ENCODE measurements at regions not wholly inside any gene's neighbourhood (a gene's known extent, or its start where the extent isn't known, plus 50 kb on each side); places are given as distances from the start of the nearest gene placed in this dataset.

GRCh38 chr7:53596230-53596629 is 560.8 kb downstream of the POM121L12 start:
- 14 to 22% methylated on average over 1 of the region's 1 CpG for WGBS, 2 experiments (ENCODE audit: low coverage in 1 of 2, low lambda C conversion rate in 2 of 2, missing lambda C conversion rate in 2 of 2)
- H3K4me3 ChIP-seq = no peak overlapping the region
- no peaks in the 10 kb centered on the region for H3K9me3 ChIP-seq (ENCODE audit: low read depth)
- H3K9ac ChIP-seq = no peak overlapping the region
- H3K79me2 ChIP-seq (ENCODE audit: insufficient read depth) = no peaks in the 10 kb centered on the region
- H3K27ac ChIP-seq = no peak overlapping the region
- no peaks in the 10 kb centered on the region for H3K9me2 ChIP-seq (ENCODE audit: insufficient read depth)
- H3K4me2 ChIP-seq (ENCODE audit: unreplicated experiment) = no peak overlapping the region
- H3K4me1 ChIP-seq (ENCODE audit: insufficient read depth) = no peaks in the 10 kb centered on the region
- no peak for DNase-seq
- H3F3A ChIP-seq (ENCODE audit: insufficient read depth) = no peaks in the 10 kb centered on the region
- no peaks in the 10 kb centered on the region for H3K27me3 ChIP-seq (replicated peaks; ENCODE audit: insufficient read depth)
- H3K36me3 ChIP-seq (ENCODE audit: low read depth) = no peaks in the 10 kb centered on the region
- no peak overlapping the region for H2AFZ ChIP-seq
- H4K20me1 ChIP-seq (ENCODE audit: insufficient read depth) = no peaks in the 10 kb centered on the region
- in situ Hi-C loops (cut with MboI) = no loop called here
- TF ChIP-seq EZH2phosphoT487 (IDR thresholded peaks at IDR 0.05; ENCODE audit: insufficient read depth, low read depth) = no peak

GRCh38 chr7:53600296-53600695 is 564.9 kb downstream of the POM121L12 start:
- no peaks in the 10 kb centered on the region for H3K9me2 ChIP-seq (ENCODE audit: insufficient read depth)
- no peak overlapping the region for H3K9ac ChIP-seq
- no peak overlapping the region for H2AFZ ChIP-seq
- H3K9me3 ChIP-seq (ENCODE audit: low read depth) = no peaks in the 10 kb centered on the region
- TF ChIP-seq EZH2 (IDR thresholded peaks at IDR 0.05; ENCODE audit: insufficient read depth, poor library complexity, severe bottlenecking) (no peak), EZH2phosphoT487 (IDR thresholded peaks at IDR 0.05; ENCODE audit: insufficient read depth, low read depth) (no peak)
- no peaks in the 10 kb centered on the region for H3K36me3 ChIP-seq (ENCODE audit: low read depth)
- no peaks in the 10 kb centered on the region for H3F3A ChIP-seq (ENCODE audit: insufficient read depth)
- WGBS, 2 experiments (ENCODE audit: low coverage in 1 of 2, low lambda C conversion rate in 2 of 2, missing lambda C conversion rate in 2 of 2) = 12 to 15% methylated on average over 4 of the region's 4 CpGs
- DNase-seq = no peak
- H3K27me3 ChIP-seq (replicated peaks; ENCODE audit: insufficient read depth) = no peaks in the 10 kb centered on the region
- H4K20me1 ChIP-seq (ENCODE audit: insufficient read depth) = no peaks in the 10 kb centered on the region
- in situ Hi-C loops (cut with MboI) = no loop called here
- H3K4me1 ChIP-seq (ENCODE audit: insufficient read depth) = no peaks in the 10 kb centered on the region
- no peaks in the 10 kb centered on the region for H3K79me2 ChIP-seq (ENCODE audit: insufficient read depth)
- H3K27ac ChIP-seq = no peak overlapping the region
- no peak overlapping the region for H3K4me3 ChIP-seq
- H3K4me2 ChIP-seq (ENCODE audit: unreplicated experiment) = no peak overlapping the region

DNA sequence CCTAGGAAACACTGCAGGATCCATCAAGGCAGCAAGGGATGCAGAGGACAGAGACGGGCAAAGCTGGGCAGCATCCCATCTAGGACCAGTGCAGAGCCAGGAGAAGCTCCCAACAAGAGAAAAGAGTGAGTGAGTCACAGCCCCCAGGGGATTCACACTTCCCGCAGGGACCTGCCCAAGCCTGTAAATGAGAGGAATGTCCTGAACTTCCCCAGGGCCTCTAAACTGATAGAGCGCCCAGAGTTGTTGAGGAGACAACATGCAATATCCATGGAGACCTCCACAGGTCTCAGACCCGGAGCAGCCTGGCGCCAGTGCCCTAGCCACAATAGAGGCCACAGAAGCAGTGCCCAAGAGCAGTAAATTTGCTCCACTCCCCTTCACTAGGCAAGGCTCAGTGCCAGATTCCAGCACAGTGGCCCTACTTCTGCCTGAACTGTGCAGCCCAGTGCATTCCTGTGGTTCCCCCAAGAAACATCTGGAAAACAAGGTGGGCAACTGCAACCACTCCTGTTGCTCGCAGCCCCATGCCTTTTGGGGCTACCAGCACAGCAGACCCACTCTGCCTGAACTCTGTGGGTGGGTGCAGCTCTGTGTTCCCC is 567.5 kb downstream of the POM121L12 start:
- no peaks in the 10 kb centered on the region for H3K36me3 ChIP-seq (ENCODE audit: low read depth)
- H3K9me3 ChIP-seq (ENCODE audit: low read depth) = no peaks in the 10 kb centered on the region
- H3K27ac ChIP-seq = no peak overlapping the region
- H3K79me2 ChIP-seq (ENCODE audit: insufficient read depth) = no peaks in the 10 kb centered on the region
- no peaks in the 10 kb centered on the region for H3K9me2 ChIP-seq (ENCODE audit: insufficient read depth)
- no peak overlapping the region for H3K4me3 ChIP-seq
- H3K27me3 ChIP-seq (replicated peaks; ENCODE audit: insufficient read depth) = no peaks in the 10 kb centered on the region
- 29 to 32% methylated on average over 6 of the region's 6 CpGs for WGBS, 2 experiments (ENCODE audit: low coverage in 1 of 2, low lambda C conversion rate in 2 of 2, missing lambda C conversion rate in 2 of 2)
- H3K4me2 ChIP-seq (ENCODE audit: unreplicated experiment) = no peak overlapping the region
- in situ Hi-C loops (cut with MboI) = no loop called here
- no peak overlapping the region for H2AFZ ChIP-seq
- H4K20me1 ChIP-seq (ENCODE audit: insufficient read depth) = no peaks in the 10 kb centered on the region
- H3F3A ChIP-seq (ENCODE audit: insufficient read depth) = no peaks in the 10 kb centered on the region
- no peaks in the 10 kb centered on the region for H3K4me1 ChIP-seq (ENCODE audit: insufficient read depth)
- H3K9ac ChIP-seq = no peak overlapping the region
- no peak for DNase-seq
- no peak for TF ChIP-seq EZH2 (IDR thresholded peaks at IDR 0.05; ENCODE audit: insufficient read depth, poor library complexity, severe bottlenecking)
- TF ChIP-seq EZH2phosphoT487 (IDR thresholded peaks at IDR 0.05; ENCODE audit: insufficient read depth, low read depth) = no peak

DNA sequence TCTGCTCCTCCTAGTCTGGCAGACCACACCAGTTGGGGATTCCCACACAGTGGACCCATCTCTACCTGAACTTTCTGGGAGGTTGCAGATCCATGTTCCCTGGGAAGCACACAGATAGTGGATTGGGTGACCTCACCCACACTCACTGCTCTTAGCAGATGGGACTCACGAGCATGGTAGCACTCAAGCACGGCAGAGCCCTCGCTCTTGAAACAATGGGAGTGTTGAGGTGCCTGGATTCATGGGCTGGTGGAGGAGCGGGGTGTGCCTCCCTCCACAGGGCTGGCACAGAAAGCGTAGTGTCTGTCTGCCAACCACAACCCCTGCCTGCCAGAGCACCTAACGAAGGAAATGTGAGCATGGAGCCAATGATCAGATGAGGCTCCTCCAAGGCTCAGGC is 568.0 kb downstream of the POM121L12 start:
- TF ChIP-seq EZH2phosphoT487 (IDR thresholded peaks at IDR 0.05; ENCODE audit: insufficient read depth, low read depth) (no peak), EZH2 (IDR thresholded peaks at IDR 0.05; ENCODE audit: insufficient read depth, poor library complexity, severe bottlenecking) (no peak)
- H3K4me1 ChIP-seq (ENCODE audit: insufficient read depth) = no peaks in the 10 kb centered on the region
- no peak for DNase-seq
- no peaks in the 10 kb centered on the region for H3K36me3 ChIP-seq (ENCODE audit: low read depth)
- no peaks in the 10 kb centered on the region for H3K27me3 ChIP-seq (replicated peaks; ENCODE audit: insufficient read depth)
- no peak overlapping the region for H3K27ac ChIP-seq
- no peak overlapping the region for H3K4me3 ChIP-seq
- H3K79me2 ChIP-seq (ENCODE audit: insufficient read depth) = no peaks in the 10 kb centered on the region
- no peak overlapping the region for H3K4me2 ChIP-seq (ENCODE audit: unreplicated experiment)
- in situ Hi-C loops (cut with MboI) = no loop called here
- H3K9ac ChIP-seq = no peak overlapping the region
- H3K9me2 ChIP-seq (ENCODE audit: insufficient read depth) = no peaks in the 10 kb centered on the region
- no peaks in the 10 kb centered on the region for H3K9me3 ChIP-seq (ENCODE audit: low read depth)
- no peak overlapping the region for H2AFZ ChIP-seq
- H3F3A ChIP-seq (ENCODE audit: insufficient read depth) = no peaks in the 10 kb centered on the region
- no peaks in the 10 kb centered on the region for H4K20me1 ChIP-seq (ENCODE audit: insufficient read depth)
- WGBS, 2 experiments (ENCODE audit: low coverage in 1 of 2, low lambda C conversion rate in 2 of 2, missing lambda C conversion rate in 2 of 2) = 26 to 33% methylated on average over 6 of the region's 6 CpGs

DNA sequence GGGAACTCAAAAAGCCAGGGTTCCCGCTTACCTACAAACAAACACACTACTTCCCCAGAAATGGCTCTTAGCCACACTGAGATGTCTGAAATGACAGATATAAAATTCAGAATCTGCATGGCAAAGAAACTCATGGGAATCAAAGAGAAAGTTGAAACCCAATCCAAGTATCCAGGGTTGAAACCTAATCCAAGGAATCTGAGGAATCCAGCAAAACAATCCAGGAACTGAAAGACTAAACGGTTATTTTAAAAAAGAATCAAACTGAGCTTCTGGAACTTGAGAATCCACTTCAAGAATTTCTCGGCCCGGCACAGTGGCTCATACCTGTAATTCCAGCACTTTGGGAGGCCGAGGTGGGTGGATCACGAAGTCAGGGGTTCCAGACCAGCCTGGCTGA is 568.8 kb downstream of the POM121L12 start:
- Histone ChIP-seq H3K9me3 (ENCODE audit: low read depth) (no peaks in the 10 kb centered on the region), H3K4me3 (no peak overlapping the region), H3F3A (ENCODE audit: insufficient read depth) (no peaks in the 10 kb centered on the region), H3K36me3 (ENCODE audit: low read depth) (no peaks in the 10 kb centered on the region), H3K4me2 (ENCODE audit: unreplicated experiment) (no peak overlapping the region), H3K9ac (no peak overlapping the region), H3K27ac (no peak overlapping the region), H3K79me2 (ENCODE audit: insufficient read depth) (no peaks in the 10 kb centered on the region), H4K20me1 (ENCODE audit: insufficient read depth) (no peaks in the 10 kb centered on the region), H3K9me2 (ENCODE audit: insufficient read depth) (no peaks in the 10 kb centered on the region), H3K27me3 (replicated peaks; ENCODE audit: insufficient read depth) (no peaks in the 10 kb centered on the region), H2AFZ (no peak overlapping the region), H3K4me1 (ENCODE audit: insufficient read depth) (no peaks in the 10 kb centered on the region)
- in situ Hi-C loops (cut with MboI) = no loop called here
- DNase-seq = no peak
- TF ChIP-seq EZH2 (IDR thresholded peaks at IDR 0.05; ENCODE audit: insufficient read depth, poor library complexity, severe bottlenecking) (no peak), EZH2phosphoT487 (IDR thresholded peaks at IDR 0.05; ENCODE audit: insufficient read depth, low read depth) (no peak)
- WGBS, 2 experiments (ENCODE audit: low coverage in 1 of 2, low lambda C conversion rate in 2 of 2, missing lambda C conversion rate in 2 of 2) = 12 to 16% methylated on average over 6 of the region's 6 CpGs
